ENCODE measurements at regions not wholly inside any gene's neighbourhood (a gene's known extent, or its start where the extent isn't known, plus 50 kb on each side); places are given as distances from the start of the nearest gene placed in this dataset.
"Not testable (repeated sequence)": the region's sequence is repeated elsewhere in the genome, so short reads cannot be mapped to it uniquely, and the experiment has no call there.

DNA sequence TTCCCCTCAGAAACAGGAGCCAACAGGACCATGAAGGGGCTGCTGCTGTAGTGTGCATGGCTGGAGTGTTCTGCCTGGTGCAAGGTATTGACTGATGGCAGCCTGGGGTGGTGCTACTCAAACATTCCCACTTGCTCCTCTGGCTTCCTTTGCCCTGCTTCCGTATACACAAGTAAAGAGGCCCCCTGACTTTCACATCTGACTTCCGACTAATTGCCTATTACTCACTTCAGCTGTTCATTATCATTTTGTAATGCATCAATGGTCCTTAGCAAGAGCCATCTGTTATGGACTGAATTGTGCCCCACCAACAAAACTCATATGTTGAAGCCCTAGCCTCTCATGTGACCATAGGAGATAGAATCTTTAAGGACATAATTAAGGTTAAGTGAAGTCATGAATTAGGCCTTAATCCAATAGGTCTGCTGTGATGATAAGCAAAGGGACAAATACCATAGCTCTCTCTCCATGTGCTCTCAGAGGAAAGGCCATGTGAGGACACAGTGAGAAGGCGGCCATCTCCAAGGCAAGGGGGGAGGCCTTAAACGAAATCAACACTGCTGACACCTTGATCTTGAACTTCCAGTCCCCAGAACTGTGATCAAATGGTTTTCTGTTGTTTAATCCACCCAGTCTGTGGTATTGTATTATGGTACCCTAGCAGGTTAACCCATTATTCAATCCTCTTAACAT is 122.5 kb upstream of the CLNK start:
- peak; percentile 59 for DNase-seq

DNA sequence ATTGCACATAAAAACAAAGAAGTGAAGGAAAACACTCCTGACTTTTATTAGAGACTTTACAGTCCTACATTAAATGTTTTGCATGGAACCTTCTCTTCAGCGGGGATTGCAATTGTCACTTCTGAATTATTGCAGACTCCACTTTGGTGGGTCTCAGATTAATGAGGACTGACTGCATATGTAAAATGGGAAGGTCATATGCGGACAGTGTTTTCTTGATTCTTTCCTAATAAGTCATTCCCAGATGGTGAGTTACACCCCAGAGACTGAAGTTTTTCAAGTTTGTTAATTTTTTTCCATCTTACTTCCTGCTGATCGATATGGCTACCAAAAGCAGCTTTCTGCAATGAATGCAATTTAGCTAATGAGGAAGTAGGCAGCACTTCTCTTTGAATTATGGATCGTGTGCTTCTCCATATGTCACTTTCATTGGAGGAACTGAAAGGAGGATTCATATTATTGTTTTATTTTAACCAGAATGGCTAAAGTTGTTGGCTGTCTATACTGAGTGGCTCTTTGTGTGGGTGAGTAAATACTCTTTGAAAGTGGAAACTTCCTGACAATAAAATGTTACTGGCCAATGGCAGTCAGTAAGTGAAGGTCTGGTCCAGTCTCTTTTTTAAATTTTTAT is 119.3 kb upstream of the CLNK start:
- DNase-seq = no peak

DNA sequence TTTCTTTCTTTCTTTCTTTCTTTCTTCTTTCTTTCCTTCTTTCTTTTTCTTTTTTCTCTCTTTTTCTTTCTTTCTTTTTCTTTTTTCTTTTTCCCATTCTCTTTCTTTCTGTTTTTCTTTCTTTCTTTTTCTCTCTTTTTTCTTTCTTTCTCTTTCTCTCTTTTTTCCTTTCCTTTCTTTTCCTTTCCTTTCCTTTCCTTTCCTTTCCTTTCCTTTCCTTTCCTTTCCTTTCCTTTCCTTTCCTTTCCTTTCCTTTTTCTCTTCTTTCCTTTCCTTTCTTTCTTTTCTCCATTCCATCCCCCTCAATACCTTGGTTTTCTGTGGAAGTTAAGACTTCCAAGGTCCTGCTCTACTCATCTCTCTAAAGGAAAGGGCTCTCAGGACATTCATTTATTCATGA is 102.8 kb upstream of the CLNK start:
- no peak for DNase-seq

DNA sequence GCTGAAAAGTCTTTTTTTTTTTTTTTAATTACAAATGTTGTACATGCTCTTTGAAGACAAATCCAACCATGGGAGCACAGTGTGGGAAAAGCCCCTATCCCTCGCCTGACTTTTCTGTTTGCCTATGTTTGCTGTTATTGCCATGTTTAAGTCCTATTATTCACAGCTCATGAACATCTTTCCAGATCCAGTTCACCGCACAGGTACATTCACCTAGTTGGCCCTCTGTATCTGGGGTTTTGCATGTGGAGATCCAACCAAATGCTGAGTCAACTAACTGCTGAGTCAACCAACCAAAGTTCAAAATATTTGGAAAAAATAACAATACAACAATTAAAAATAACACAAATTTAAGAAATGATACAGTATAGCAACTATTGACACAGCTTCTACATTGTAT is 100.1 kb upstream of the CLNK start:
- no peak for DNase-seq

DNA sequence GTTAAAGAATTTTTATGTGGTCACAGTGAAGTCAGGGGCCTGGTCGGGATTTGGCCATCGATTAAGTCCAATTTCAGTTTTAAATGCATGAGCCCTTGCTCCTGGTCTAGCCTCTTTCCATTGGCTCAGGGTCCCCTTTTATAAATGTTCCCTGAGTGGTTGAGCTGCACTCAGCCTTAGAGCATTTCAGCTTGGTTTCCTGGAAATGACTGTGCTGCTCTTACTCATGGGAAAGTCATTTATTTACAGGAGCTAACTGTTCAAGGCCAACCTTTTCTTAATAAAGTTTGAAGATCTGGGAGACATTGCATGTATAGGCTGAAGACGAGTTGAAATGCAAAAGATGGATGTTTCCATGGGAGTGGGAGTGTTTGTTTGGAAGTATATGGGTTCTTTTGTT is 98.8 kb upstream of the CLNK start:
- DNase-seq = no peak

DNA sequence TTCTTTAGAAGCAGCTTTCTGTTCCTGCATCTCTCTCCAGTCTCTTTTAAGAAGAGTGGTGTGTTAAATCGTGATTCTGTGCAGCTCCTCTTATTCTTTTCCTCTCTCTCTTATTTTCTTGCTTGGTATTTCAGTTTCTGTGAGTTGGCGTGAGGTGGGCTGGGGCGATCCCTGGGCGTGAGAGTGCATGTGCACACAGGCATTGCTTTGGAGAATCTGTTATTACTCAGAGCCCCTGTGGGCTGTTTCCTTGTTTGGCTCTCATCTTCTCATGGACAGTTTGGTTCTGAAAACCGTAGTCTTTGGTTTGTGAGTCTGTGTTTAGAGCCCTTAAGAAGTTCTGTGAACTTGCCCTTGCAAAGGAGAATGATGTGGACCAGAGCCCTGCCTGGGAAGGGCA is 97.2 kb upstream of the CLNK start:
- DNase-seq = no peak

DNA sequence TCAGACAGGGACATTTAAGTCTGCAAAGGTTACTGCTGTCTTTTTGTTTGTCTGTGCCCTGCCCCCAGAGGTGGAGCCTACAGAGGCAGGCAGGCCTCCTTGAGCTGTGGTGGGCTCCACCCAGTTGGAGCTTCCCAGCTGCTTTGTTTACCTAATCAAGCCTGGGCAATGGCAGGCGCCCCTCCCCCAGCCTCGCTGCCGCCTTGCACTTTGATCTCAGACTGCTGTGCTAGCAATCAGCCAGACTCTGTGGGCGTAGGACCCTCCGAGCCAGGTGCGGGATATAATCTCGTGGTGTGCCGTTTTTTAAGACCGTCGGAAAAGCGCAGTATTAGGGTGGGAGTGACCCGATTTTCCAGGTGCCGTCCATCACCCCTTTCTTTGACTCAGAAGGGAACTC is 96.2 kb upstream of the CLNK start:
- not testable (repeated sequence) for DNase-seq

DNA sequence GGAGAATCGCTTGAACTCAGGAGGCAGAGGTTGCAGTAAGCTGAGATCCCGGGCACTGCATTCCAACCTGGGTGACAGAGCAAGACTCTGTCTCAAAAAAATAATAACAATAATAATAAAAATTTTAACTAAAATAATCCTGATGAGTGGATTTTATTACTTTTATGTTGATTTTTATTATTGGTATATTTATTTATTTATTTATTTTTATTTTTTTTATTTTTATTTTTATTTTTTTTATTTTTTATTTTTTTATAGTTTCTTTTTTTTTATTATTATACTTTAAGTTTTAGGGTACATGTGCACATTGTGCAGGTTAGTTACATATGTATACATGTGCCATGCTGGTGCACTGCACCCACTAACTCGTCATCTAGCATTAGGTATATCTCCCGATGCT is 90.6 kb upstream of the CLNK start:
- not testable (repeated sequence) for DNase-seq

DNA sequence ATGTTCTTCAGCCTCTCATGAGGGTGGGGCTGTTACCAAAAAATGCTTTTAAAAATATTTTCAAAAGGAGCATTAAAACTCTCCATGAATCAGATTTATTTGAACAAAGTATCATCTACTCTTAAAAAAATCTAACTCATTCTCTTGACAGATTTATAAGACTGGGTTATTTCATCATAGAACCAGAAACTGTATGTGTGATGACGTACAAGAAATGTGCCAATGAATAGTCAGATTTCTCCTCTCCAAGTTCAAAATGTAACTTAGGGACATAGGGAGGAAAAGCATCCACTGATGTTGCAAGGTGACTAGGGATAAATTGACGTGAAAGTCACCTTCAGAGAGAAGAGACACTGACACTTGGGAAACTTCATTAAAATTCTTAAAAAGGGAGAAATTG is 89.1 kb upstream of the CLNK start:
- DNase-seq = no peak

DNA sequence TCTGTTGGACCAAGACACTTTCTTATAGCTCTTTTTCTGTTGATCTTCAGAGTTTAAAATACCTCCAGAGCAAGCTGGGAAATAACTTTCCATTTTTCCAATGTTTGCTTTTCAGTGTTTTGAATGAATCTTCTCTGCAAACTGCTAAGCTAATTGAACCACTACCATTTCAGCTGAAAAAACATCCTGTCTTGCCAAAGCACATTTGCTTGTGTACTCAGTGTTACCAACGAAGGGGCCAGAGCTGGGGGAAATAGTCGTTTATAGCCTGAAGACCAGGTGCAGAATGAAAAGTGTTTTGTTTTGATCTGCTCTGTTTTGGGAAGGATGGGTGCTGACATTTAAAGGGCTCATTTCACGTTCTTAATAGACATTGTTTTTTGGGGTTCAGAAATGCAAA is 88.4 kb upstream of the CLNK start:
- no peak for DNase-seq

DNA sequence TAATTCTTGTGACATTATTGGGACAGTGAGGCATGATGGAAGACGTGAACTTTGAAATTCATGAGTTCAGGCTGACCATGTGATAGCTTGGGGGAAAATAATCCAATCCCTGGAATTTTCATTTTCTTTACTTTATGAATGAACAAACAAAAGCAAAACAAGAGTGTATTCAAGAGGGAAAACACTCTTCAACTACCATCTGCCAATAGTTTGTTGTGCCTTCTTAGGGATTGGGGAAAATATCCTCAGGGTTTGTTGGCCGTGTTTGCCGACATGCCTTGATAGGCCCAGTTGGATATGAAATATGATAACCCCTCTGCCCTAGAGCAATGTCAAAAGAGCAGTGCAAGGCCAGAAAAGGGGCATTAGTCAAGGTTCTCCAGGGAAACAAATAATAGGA is 80.8 kb upstream of the CLNK start:
- no peak for DNase-seq

DNA sequence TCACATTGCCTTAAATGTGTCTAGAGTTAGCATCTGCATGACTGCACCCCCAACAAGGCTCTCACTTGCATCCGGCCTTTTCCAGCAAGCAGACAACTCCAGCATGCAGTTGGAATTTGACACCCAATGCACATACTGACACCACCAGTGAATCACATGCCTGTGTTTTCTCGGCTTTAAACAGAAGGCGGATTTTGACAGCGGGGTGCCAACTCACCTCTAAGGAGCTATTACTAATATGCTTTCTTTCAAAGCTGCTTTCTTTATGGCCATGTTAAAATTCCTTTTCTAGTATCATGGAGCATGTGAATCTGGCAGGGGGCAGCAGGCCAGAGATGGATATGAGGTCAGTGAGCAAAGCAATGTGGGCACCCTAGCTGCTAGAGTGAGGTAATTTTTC is 78.0 kb upstream of the CLNK start:
- DNase-seq = no peak

DNA sequence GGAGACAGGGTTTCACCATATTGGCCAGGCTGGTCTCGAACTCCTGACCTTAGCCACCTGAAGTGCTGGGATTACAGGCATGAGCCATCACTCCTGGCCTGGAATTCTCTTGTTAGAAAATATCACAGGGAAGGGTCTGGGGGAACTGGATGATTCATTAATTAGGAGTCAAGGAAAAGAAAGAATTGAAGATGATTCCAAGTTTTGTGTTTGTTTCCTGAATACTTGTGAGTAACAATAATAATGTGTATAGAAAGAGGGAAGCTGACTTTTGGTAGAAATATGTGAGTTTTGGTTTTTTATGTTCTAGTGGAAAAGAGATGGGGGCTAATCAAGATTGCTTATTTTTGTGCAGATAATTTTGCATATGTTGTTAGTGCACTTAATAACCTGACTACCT is 77.3 kb upstream of the CLNK start:
- no peak for DNase-seq

DNA sequence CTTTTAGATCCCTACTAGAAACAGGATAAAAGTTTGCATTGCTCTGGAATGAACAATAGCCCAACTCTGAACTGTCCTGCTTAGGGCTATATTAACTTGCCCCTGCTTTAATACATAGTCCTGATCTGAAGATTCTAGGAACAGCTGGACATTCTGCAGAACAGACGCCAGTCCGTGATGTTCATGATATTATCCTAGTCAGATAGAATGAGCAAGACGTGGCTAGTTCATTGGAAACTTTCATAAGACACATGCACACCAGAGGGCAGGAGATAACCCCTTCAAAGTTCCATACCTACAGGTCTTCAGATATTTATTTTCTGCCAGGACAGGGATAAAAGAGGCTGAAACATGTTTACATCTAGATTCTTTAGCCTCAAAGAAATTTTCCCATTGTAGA is 75.5 kb upstream of the CLNK start:
- DNase-seq = no peak

DNA sequence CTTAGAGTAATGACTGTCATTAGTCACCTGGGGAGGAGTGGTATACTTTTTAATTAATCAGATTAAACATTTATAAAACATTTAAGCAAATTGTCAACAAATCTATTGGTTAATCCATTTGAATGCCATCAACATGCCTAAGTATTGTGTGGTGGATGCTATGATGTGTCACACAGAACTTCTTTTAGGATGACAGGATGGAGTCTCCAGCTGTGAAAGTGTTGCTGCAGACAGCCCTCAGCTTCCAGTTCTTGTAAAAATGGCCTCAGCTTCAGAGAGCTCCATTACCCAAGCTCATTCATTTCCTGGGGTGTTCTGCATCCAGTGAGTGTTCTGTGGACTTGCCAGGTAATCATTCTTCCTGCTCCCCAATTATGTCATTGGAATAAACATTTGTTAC is 74.3 kb upstream of the CLNK start:
- no peak for DNase-seq

DNA sequence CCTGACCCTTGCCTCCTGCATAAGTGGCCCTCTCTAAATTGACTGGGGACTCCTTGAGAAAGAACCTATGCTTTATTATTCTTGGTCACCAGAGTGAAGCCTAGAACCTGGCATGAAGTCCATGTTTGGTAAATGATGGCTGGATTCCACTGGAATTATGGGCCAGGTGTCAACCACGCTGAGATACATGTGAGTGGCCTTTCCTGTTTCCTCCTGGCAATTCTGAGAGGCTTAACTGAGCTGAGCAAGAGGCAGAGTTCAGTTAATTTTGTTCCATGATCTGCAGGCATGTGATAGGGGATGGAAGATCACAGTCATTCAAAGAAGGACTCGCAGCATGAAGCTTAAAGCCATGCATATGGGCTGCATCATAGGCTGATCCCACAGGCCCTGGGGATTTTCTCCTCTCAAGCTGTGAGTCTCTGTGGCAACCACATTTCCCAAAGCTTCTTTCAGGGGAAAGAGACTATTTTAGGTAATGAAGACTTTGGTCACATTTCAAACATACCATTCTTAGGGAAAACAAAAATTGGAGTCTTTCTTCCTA is 69.4 kb upstream of the CLNK start:
- DNase-seq = no peak

DNA sequence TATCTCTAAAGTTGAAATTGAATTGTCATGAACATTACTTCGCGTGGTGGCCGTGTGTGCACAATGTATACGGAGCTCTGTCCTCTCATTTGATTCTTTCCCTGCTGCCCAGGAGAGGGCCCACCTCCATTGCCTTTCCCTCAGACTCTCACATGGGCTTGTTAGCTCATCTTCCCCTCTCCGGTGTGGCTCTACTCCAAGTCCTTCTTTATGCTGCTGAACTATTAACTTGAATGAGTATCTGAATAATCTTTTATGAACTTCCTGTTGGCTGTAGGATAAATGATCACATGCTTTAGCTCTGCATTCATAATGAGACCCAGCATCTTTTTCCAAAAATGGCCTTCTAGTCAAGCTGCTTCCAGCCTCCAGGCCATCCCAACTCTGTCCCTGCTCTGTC is 68.8 kb upstream of the CLNK start:
- DNase-seq = no peak

DNA sequence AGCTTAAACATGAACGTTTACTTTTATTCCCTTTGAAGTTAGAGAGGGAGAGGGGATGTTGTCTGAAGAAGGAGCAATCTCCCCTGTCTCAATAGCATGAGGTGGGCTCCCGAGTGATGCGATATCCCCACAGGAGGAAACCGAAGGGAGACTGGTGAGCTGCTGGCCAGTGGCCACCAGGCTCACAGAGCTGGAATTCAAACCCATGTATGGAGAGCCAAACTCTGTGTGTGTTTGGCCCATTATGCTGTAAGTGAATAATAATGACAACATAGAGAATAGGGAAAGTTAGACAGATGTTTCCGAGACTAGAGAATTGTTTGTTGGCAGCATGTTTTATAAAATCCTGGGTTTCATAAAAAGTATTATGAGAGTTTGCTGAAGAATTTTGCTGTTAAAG is 66.1 kb upstream of the CLNK start:
- DNase-seq = no peak

DNA sequence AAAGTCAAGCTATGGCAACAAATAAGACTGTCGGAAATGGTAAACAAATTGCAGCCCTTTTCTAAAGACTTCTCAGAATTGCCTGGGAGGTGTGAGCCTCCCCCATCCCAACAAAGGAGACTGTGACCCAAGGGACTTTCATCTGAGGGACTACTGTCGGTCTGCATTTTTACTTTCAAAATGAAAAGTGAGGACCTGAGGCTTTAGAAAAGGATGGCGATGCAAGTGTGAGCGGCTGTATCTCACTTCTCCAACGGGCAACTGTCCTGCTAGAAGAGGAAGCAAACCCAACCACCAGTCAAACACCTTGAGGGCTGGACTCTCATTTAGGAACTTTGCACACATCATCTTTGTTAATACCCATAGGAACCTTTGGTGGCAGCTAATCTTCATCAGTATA is 62.6 kb upstream of the CLNK start:
- no peak for DNase-seq

DNA sequence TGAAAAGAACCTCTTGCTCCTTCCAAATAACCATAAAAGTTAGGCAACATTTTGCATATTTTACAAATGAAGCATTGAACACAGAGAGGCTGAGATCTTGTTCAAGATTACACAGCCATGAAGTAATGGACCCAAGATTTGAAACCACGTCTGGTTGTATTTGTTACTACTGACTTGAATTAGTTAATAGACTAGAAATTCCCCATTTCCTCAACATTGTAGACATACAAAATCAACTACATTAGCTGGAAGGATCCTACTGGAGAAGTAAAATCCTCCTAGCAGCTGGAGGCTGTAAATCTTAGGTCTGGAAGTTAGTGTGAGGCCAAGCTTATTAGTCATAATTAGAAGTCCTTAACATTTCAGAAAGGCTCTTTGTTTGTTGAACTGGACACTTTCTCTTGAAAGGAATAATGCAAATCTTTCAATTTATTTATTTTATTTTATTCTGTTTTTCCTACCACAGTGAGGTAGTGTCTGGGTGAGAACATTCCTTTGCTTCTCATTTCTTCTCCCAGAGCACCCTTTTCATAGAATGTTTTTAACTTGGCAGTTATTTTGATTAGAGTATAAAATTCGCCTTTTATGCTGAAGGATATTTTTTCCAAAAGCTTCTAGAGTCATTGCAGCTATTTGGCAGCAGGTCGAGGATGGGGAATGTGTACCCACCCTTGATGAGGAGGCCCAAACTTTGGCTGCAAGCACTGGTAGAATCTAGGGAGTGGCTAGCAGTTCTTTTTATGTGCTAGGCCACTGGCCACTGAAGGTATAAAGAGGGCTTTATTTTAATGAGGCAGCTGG is 62.0 kb upstream of the CLNK start:
- no peak for DNase-seq

DNA sequence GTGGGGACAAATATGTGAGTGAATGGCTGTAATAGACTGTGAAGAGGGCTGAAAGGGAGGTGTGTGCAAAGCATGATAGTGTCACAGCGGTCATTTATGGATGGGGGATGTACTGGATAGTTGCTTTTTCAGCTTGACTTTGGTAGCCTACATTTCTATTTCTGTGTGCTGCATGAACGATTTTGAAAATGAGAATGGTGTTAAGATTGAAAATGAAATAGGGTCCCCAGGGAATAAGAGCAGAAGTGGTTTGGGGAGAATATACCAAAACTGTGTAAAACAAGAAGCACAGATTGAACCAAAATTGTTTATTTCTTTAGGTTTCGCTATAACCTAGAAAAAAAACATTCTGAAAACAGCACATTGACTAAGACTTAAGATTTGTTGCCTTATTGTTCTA is 58.8 kb upstream of the CLNK start:
- DNase-seq = no peak

DNA sequence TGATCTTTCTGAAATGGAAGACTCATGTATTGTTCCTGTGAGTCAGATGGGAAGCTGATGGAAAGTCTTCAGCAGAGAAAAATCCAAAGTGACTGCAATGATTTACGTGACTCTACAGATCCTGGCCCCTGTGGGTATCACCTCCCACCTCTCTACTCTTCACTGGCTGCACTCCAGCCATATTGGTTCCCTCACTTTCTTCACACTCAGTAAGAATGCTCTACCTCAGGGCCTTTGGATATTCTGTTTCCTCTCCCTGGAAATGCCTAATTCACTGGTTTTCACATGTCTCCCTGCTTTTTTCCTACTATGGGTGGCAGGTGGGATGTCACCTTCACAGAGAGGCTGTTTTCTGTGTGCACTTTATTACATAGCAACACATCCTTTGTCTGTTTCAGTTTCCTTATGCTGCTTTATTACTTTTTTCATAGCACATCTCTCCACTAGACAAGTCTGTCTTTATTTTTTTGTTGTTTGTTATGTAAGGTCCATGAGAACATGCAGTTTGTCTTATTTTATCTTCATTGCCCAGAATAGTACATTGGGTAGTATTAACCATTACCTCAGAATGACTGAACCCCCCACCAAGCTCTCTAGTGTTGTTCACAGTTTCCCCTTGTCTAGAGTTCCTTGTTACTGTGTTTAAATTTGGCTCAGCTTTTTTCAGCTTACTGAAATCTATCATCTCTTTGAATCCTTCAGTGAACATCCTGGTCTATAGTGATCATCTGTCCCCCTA is 57.6 kb upstream of the CLNK start:
- DNase-seq = no peak

DNA sequence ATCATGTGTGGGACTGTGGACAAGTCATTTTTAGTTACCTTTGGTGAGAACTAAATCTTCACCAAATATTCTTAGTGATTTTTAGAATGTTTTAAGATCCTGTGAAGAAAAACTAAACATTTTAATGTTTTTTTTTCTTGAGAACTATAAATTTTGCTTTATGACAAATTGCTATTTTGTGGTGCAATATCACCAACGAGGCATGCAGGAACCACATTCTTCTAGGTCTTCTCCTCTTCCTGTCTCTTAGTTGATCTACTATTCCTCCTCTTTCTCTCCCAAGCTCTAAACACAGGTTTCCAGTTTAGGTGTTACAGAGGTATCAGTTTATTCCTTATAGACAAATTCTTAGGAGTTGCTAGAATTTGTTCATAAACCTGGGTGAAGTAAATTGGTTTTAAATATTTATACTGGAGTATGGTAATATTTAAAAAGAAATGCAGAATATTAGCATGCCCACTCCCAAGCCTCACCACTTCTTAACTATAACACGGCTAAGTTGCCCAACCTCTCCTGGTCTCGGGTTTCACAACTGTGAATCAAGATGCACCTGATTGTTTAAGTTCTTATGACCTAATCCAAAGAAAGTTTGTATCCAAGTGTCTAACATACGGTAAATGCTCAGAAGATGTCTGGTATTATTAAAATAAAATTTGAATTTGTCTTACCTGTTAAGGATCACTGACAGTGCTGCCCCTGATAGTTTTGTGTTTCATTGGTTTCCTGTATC is 56.5 kb upstream of the CLNK start:
- DNase-seq = no peak

Data from NCI-H1694 (cell line).